ENCODE measurements at regions not wholly inside any gene's neighbourhood (a gene's known extent, or its start where the extent isn't known, plus 50 kb on each side); places are given as distances from the start of the nearest gene placed in this dataset.

DNA sequence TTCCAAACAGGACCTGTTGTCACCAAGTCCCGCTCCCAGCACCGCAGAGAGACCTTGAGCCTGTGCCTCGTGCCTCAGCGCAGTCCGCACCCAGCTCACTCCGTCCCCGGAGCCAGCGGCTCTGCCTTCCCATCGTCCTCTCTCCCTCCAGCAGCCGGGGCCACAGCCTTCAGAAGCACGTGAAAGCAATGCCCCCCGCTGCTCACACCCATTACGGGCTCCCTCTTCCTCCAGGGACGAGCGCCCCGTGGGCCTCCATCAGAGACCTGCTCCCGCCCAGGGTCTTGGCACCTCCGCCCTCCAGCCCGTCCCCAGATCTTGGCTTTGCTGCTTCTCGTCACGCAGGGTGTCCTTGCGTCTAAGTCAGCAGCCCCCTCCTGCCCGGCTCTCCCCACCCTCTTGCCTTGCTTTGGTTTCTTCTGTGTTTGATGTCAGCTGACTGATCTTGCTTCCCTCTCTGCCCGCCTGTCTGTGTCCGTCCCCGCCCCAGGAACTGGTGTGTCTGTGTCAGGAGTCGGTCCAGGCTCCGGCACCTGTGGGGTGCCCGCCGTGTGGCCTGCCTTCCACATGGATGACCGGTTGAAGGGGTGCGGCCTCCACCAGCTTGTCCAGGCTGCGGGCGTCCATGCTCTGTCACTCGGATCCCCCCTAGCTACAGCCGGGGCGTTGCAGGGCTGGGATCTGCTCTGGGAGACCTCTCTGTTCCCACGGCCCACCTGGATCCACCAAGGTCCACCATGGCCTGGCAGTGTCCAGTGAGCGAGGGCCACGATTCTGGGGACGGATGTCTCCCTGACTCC lies 61.9 kb downstream of the FOXL3 start:
- Histone ChIP-seq H3K27me3 (no peaks in the 10 kb centered on the region), H3K4me3 (no peak overlapping the region), H3K36me3 (ENCODE audit: low read depth, missing control alignments) (no peaks in the 10 kb centered on the region), H3K9me3 (no peaks in the 10 kb centered on the region), H3K27ac (no peak overlapping the region), H3K4me1 (no peaks in the 10 kb centered on the region)
- 84 to 87% methylated on average over 37 to 41 of the region's 41 CpGs for WGBS, 2 donors
- TF ChIP-seq POLR2A (IDR thresholded peaks at IDR 0.05): no peak
- TF ChIP-seq, protein P1, sequence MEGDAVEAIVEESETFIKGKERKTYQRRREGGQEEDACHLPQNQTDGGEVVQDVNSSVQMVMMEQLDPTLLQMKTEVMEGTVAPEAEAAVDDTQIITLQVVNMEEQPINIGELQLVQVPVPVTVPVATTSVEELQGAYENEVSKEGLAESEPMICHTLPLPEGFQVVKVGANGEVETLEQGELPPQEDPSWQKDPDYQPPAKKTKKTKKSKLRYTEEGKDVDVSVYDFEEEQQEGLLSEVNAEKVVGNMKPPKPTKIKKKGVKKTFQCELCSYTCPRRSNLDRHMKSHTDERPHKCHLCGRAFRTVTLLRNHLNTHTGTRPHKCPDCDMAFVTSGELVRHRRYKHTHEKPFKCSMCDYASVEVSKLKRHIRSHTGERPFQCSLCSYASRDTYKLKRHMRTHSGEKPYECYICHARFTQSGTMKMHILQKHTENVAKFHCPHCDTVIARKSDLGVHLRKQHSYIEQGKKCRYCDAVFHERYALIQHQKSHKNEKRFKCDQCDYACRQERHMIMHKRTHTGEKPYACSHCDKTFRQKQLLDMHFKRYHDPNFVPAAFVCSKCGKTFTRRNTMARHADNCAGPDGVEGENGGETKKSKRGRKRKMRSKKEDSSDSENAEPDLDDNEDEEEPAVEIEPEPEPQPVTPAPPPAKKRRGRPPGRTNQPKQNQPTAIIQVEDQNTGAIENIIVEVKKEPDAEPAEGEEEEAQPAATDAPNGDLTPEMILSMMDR (IDR thresholded peaks at IDR 0.05): no peak
- intact Hi-C loops (cut with DNase I; ENCODE audit: low total_unique reads): no loop called here
- no peak for DNase-seq

DNA sequence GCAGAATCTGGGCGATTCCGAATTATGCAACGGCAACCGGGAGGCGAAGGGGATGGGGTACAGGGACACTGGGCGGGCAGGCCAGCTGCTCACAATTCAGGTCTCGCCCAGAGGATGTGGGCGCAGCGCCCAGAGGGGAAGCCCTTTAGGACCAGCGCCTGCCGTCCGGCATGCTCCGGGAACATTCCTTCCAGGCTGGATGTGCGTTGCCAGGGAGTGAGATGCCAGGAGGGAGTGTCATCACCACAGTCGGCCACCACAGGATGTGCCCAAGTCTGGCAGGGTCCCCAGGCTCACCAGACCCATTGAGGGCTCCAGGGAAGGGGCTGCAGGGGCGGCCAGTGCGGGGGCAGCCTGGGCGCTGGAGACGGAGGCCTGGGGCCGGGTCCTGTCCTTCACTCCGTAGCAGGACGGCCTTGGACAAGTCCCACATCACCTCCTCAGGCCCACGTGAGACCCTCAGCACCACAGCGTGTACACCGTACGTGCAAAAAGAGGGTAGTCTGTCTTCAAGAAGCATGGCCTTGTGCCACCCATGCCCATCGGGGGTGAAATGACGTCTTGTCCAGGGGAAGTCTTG lies 63.9 kb downstream of the FOXL3 start:
- intact Hi-C loops (cut with DNase I; ENCODE audit: low total_unique reads): no loop called here
- DNase-seq: no peak

DNA sequence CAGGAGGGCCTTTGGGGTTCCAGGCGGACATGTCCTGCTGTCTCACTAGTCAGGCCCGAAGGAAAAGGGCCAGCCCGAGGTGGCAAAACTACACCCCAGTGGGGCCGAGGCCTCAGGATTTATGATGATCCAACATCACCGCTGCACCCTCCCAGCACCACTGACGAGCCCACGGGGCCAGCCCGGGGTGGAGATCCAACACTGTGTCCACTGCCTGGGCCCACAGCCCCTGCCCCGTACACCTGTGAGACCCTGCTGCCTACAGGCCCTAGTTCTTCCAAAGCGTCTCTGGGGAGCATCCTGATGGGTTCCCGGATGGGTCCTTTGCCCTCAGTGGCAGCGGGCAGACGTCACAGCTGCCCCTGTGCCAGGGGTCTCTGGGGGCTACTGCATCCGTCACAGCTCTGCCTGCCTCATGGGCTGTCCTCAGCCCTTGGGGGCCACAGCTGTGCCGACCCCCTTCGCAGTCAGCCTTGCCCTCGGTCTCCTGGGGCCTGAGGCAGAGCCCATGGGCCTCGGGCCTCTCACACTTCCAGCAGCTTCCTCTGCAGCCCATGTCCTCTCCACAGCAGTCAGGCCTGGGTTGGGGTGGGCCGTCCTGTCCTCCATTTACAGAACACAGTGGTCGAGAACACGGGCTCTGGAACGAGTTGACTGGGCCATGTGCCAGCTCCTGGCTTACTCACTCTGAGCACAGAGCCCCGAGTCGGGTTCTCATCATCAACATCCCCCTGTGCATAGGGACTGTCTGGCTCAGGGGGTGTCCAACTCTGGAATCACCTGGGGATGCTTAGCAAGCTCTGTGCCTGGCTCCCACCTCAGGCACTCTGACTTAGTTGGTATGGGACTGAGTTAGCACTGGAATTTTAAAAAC lies 64.9 kb downstream of the FOXL3 start:
- H3K36me3 ChIP-seq (ENCODE audit: low read depth, missing control alignments): no peaks in the 10 kb centered on the region
- no peaks in the 10 kb centered on the region for H3K27me3 ChIP-seq
- DNase-seq: no peak
- WGBS, 2 donors: 90 to 91% methylated on average over 6 to 24 of the region's 24 CpGs
- intact Hi-C loops (cut with DNase I; ENCODE audit: low total_unique reads): no loop called here
- no peaks in the 10 kb centered on the region for H3K4me1 ChIP-seq
- TF ChIP-seq, protein P1 (IDR thresholded peaks at IDR 0.05): no peak
- no peak for TF ChIP-seq POLR2A (IDR thresholded peaks at IDR 0.05)
- no peak overlapping the region for H3K27ac ChIP-seq
- no peaks in the 10 kb centered on the region for H3K9me3 ChIP-seq
- no peak overlapping the region for H3K4me3 ChIP-seq

More for the DNA sequence above, 63.9 kb downstream of the FOXL3 start:
- no peaks in the 10 kb centered on the region for H3K27me3 ChIP-seq
- TF ChIP-seq, protein P1 (IDR thresholded peaks at IDR 0.05): no peak
- TF ChIP-seq POLR2A (IDR thresholded peaks at IDR 0.05): no peak
- no peak overlapping the region for H3K27ac ChIP-seq
- H3K36me3 ChIP-seq (ENCODE audit: low read depth, missing control alignments): no peaks in the 10 kb centered on the region
- no peaks in the 10 kb centered on the region for H3K9me3 ChIP-seq
- WGBS, 2 donors: 90 to 94% methylated on average over 15 to 28 of the region's 28 CpGs
- H3K4me1 ChIP-seq: no peaks in the 10 kb centered on the region
- no peak overlapping the region for H3K4me3 ChIP-seq

DNA sequence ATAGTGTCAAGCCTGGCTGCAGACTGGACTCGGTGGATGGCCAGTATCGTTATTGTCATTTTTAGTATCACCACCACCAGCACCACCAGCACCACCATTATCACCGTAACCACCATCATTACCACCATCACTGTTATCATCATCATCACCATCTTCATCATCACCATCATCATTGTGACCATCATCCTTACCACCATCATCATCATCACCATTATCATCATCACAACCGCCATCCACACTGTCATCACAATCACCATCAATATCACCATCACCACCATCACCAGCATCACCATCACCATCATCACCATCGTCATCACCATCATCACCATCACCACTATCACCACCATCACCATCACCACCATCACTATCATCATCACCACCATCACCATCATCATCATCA lies 65.6 kb downstream of the FOXL3 start:
- TF ChIP-seq, protein P1 (IDR thresholded peaks at IDR 0.05): no peak
- no peak for TF ChIP-seq POLR2A (IDR thresholded peaks at IDR 0.05)
- H3K36me3 ChIP-seq (ENCODE audit: low read depth, missing control alignments): no peaks in the 10 kb centered on the region
- H3K9me3 ChIP-seq: no peaks in the 10 kb centered on the region
- H3K27ac ChIP-seq: no peak overlapping the region
- intact Hi-C loops (cut with DNase I; ENCODE audit: low total_unique reads): no loop called here
- no peaks in the 10 kb centered on the region for H3K4me1 ChIP-seq
- H3K4me3 ChIP-seq: no peak overlapping the region
- H3K27me3 ChIP-seq: no peaks in the 10 kb centered on the region
- DNase-seq: no peak
- 86 to 96% methylated on average over 5 of the region's 5 CpGs for WGBS, 2 donors
